Astrocyte of the spinal cord (primary cell): ENCODE measurements at regions not wholly inside any gene's neighbourhood (a gene's known extent, or its start where the extent isn't known, plus 50 kb on each side); places are given as distances from the start of the nearest gene placed in this dataset.

ENCODE experiments used
- DNase-seq: peaks from one replicate; pipeline ENCODE4 v3.0.0; 2011; ENCODE audit warnings: low read depth, low spot score
- H3K4me3 ChIP-seq: 2 replicates; pipeline ENCODE4 v1.5.1; 2011; ENCODE audit warnings: low read depth, mild to moderate bottlenecking, low read length, moderate library complexity
- CTCF ChIP-seq: IDR thresholded peaks from 2 replicates; pipeline ENCODE4 v1.5.1; 2012; ENCODE audit warnings: low read depth, mild to moderate bottlenecking, low read length, inconsistent platforms
- in situ Hi-C: cut with HindIII; loops from 2 replicates; pipeline ENCODE4 v1.10.0; 2017; ENCODE audit warnings: low sequenced_read_pairs

DNA sequence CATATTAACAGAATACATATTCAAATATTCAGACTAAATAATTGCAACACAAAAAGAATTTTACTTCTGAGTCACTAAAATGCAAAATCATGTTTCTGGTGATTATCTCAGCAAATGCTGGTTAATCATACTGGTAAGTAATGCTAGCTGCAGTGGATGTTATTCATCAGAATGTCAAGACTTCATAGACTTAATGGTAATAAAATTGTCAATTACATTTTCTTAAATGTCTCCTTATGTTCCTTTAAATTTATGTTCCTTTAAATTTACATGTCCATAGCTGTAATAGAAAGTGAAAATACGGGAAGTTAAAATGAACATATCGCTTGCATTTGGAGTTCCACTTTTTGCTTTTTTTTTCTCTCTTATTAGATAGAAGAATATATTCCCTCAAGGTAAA, 853.0 kb downstream of the SLITRK6 start:
- no peak for TF ChIP-seq CTCF
- H3K4me3 ChIP-seq, result no peak overlapping the region
- in situ Hi-C loops, result no loop called here
- no peak for DNase-seq

DNA sequence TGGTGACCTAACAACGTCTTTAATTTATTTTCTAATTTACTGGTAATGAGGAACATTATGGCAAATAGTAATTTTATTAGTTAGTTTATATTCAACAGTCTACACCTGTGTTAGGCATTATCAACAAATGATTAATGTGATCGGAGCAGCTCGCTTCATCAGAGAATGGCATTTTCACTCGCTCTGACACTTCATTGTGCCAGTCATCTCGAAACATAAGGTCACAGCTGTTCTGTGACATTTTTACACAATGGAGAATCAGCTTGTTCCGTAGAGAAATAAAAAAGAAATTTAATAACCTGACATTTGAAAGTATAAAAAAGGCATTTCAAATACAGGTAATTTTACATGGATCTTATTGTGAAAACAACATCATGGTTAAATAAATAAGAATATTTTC, 858.4 kb downstream of the SLITRK6 start:
- in situ Hi-C loops, result no loop called here
- DNase-seq, result no peak
- no peak overlapping the region for H3K4me3 ChIP-seq
- TF ChIP-seq CTCF, result no peak

- no peak for DNase-seq
- TF ChIP-seq CTCF, result no peak
- H3K4me3 ChIP-seq, result no peak overlapping the region
- in situ Hi-C loops, result no loop called here
These were observed 859.1 kb downstream of the SLITRK6 start for GRCh38 chr13:84940167-84940566.

- in situ Hi-C loops, result no loop called here
- TF ChIP-seq CTCF, result no peak
- peak overlapping the region; percentile 10 for H3K4me3 ChIP-seq
- DNase-seq, result peak; percentile 8
These were observed 864.3 kb downstream of the SLITRK6 start for GRCh38 chr13:84934911-84935310.

GRCh38 chr13:84933797-84934196, 865.4 kb downstream of the SLITRK6 start:
- no peak for DNase-seq
- in situ Hi-C loops, result no loop called here
- no peak for TF ChIP-seq CTCF
- no peak overlapping the region for H3K4me3 ChIP-seq

DNA sequence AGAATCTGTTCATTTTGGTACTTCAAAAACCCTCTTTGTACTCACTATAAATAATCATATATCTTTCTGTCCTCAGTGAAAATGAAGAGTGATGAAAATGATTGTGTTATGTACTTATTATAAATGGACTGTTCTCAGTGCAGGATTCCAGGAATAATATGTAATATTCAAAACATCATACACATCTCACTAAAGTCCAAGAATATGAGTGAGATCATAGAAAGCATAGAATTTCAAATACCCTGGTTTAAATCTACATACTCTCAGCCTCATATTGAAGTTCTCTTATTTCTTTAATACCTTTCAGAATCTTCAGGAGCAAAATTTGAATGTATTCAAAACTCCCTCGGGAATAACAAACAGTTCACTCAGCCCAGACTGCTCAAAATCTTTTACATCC, 868.0 kb downstream of the SLITRK6 start:
- TF ChIP-seq CTCF, result no peak
- H3K4me3 ChIP-seq, result no peak overlapping the region
- in situ Hi-C loops, result no loop called here
- no peak for DNase-seq

DNA sequence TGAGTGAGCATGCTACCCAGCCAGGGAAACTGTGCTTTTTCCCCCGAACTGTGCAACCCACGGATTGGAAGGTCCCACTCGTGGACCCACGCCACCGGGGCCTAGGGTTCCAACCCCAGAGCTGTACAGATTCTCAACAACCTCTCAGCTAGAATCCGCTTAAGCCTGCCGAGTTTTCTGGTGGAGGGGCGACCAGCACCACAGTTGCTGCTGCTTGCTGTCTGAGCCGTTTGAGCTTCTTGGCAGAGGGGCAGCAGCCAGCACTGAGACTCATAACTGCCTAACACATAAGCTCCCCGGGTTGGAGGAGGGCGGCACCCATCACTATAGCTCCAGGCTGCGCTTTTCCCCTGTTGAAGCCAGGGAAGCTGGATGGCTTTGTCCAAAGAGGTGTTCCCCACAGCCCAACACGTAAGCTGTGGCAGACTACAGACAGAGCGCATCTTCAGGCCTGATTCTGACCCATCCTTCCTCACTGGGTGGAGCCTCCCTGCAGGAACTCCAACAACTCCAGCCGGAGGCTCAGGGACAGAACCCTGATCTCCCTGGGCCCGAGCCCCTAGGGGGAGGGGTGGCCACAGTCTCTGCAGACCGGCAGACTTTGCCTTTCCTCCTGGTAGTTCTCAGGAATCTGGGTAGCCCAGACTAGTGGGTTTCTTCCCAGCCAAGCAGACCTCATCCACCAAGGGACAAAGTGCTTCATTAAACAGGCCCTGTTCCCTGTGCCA, 871.6 kb downstream of the SLITRK6 start:
- in situ Hi-C loops, result no loop called here
- no peak for TF ChIP-seq CTCF
- DNase-seq, result no peak
- H3K4me3 ChIP-seq, result no peak overlapping the region
